Stomach (tissue), 8 donors: ENCODE measurements at regions not wholly inside any gene's neighbourhood (a gene's known extent, or its start where the extent isn't known, plus 50 kb on each side); places are given as distances from the start of the nearest gene placed in this dataset.

Source experiments
- DNase-seq, 2 donors: peaks; one replicate each; pipeline versions ENCODE4 v3.0.0 to v3.0.0-alpha.2; 2013 to 2019
- H3K27ac ChIP-seq, 5 donors: fragments of 200-600 bp in 4 of 5; sonication (generic) in 4 of 5; one replicate each; pipeline ENCODE4 v1.5.1; 2013 to 2019; ENCODE audit warnings: mild to moderate bottlenecking in 1 of 5, moderate library complexity in 1 of 5
- H3K27me3 ChIP-seq, 3 donors: fragments of 200-600 bp; sonication (generic); one replicate each; pipeline ENCODE4 v1.5.1; 2017 to 2019; ENCODE audit warnings: mixed run types in 1 of 3
- H3K36me3 ChIP-seq, 4 donors: fragments of 200-600 bp; sonication (generic); 1 replicate in 3 of 4; 2 replicates in 1 of 4; pipeline ENCODE4 v1.5.1; 2016 to 2019
- H3K4me1 ChIP-seq, 4 donors: fragments of 200-600 bp; sonication (generic); one replicate each; pipeline ENCODE4 v1.5.1; 2016 to 2019
- H3K4me3 ChIP-seq, 4 donors: fragments of 200-600 bp; sonication (generic) in 3 of 4; one replicate each; pipeline ENCODE4 v1.5.1; 2016 to 2019; ENCODE audit warnings: mild to moderate bottlenecking in 1 of 4
- H3K9me3 ChIP-seq, 4 donors: fragments of 200-600 bp; sonication (generic); one replicate each; pipeline ENCODE4 v1.5.1; 2016 to 2019
- CTCF ChIP-seq, 7 experiments: fragments of 450-650 bp in 4 of 7; fragments of 200-600 bp in 3 of 7; sonication (generic) in 3 of 7; IDR thresholded peaks; one replicate each; pipeline ENCODE4 v1.5.1; 2016 to 2019; ENCODE audit warnings: antibody characterized with exemption in 7 of 7, control low read depth in 2 of 7, mild to moderate bottlenecking in 1 of 7
- EP300 ChIP-seq: sonication (generic); formaldehyde crosslinking; IDR thresholded peaks from one replicate; pipeline ENCODE4 v1.6.1; 2017; ENCODE audit warnings: antibody characterized with exemption
- POLR2A ChIP-seq, 4 donors: fragments of 450-650 bp; IDR thresholded peaks; one replicate each; pipeline ENCODE4 v1.6.1; 2016; ENCODE audit warnings: antibody characterized with exemption in 4 of 4, control low read depth in 2 of 4, mild to moderate bottlenecking in 1 of 4, moderate library complexity in 1 of 4
- POLR2AphosphoS5 ChIP-seq, 3 donors: sonication (generic); formaldehyde crosslinking; IDR thresholded peaks; one replicate each; pipeline ENCODE4 v1.6.1; 2016; ENCODE audit warnings: antibody characterized with exemption in 3 of 3
- WGBS, 5 donors: extraction: QIAGEN DNeasy Blood & Tissue Kit in 3 of 5; methylation state at CpG; one replicate each; pipeline versions ENCODE4 v1.1.5 to v1.1.7; 2013 to 2018; 5-methylcytosine and 5-hydroxymethylcytosine counted together
- intact Hi-C: fragments of 100-400 bp; cut with DNase I; formaldehyde crosslinking; loops from one replicate; pipeline ENCODE4 v1.15.1; 2023; ENCODE audit warnings: low total_unique reads
- donor health status: healthy with polysubstance abuse.
- donor health status: Bipolar disorder and iron deficiency.
- donor health status: healthy.

- TF ChIP-seq CTCF (IDR thresholded peaks at IDR 0.05) (no peak), EP300 (no peak), POLR2A (IDR thresholded peaks at IDR 0.05) (no peak), POLR2AphosphoS5 (IDR thresholded peaks at IDR 0.05) (no peak)
Observed at GRCh38 chr20:59110607-59111006, 53.0 kb upstream of the ZNF831 start.

GRCh38 chr20:59105581-59105980, 58.0 kb upstream of the ZNF831 start:
- no peak for TF ChIP-seq POLR2AphosphoS5 (IDR thresholded peaks at IDR 0.05)
- TF ChIP-seq CTCF (IDR thresholded peaks at IDR 0.05), result no peak
- TF ChIP-seq POLR2A (IDR thresholded peaks at IDR 0.05), result no peak
- TF ChIP-seq EP300, result no peak

More at GRCh38 chr20:59110607-59111006, 53.0 kb upstream of the ZNF831 start:
- Histone ChIP-seq H3K9me3 (no peaks in the 10 kb centered on the region), H3K36me3 (no peaks in the 10 kb centered on the region), H3K4me3 (no peak overlapping the region), H3K27ac (no peak overlapping the region), H3K27me3 (no peaks in the 10 kb centered on the region), H3K4me1 (no peaks in the 10 kb centered on the region)
- intact Hi-C loops, result no loop called here
- 52 to 67% (median 60%) methylated on average over 1 of the region's 1 CpG for WGBS, 5 donors
- no peak for DNase-seq

GRCh38 chr20:59104831-59105230, 58.8 kb upstream of the ZNF831 start:
- DNase-seq, result no peak
- TF ChIP-seq POLR2A (IDR thresholded peaks at IDR 0.05), result no peak
- no peak for TF ChIP-seq CTCF (IDR thresholded peaks at IDR 0.05)
- no peak for TF ChIP-seq POLR2AphosphoS5 (IDR thresholded peaks at IDR 0.05)
- TF ChIP-seq EP300, result no peak
- H3K4me1 ChIP-seq, result no peaks in the 10 kb centered on the region
- intact Hi-C loops, result no loop called here
- H3K36me3 ChIP-seq, result no peaks in the 10 kb centered on the region
- no peak overlapping the region for H3K27ac ChIP-seq
- 63 to 88% (median 79%) methylated on average over 2 of the region's 2 CpGs for WGBS, 5 donors
- H3K4me3 ChIP-seq, result no peak overlapping the region
- H3K9me3 ChIP-seq, result no peaks in the 10 kb centered on the region
- no peaks in the 10 kb centered on the region for H3K27me3 ChIP-seq

More at GRCh38 chr20:59105581-59105980, 58.0 kb upstream of the ZNF831 start:
- no peak for DNase-seq
- H3K4me3 ChIP-seq, result no peak overlapping the region
- H3K36me3 ChIP-seq, result no peaks in the 10 kb centered on the region
- no peak overlapping the region for H3K27ac ChIP-seq
- no peaks in the 10 kb centered on the region for H3K9me3 ChIP-seq
- WGBS, 5 donors, result 63 to 79% (median 74%) methylated on average over 4 of the region's 4 CpGs
- no peaks in the 10 kb centered on the region for H3K4me1 ChIP-seq
- H3K27me3 ChIP-seq, result no peaks in the 10 kb centered on the region
- intact Hi-C loops, result no loop called here

GRCh38 chr20:59103573-59103972, 60.0 kb upstream of the ZNF831 start:
- Histone ChIP-seq H3K4me1 (no peaks in the 10 kb centered on the region), H3K9me3 (no peaks in the 10 kb centered on the region), H3K27ac (no peak overlapping the region), H3K4me3 (no peak overlapping the region), H3K27me3 (no peaks in the 10 kb centered on the region), H3K36me3 (no peaks in the 10 kb centered on the region)
- no peak for DNase-seq
- TF ChIP-seq POLR2A (IDR thresholded peaks at IDR 0.05) (no peak), EP300 (no peak), CTCF (IDR thresholded peaks at IDR 0.05) (no peak), POLR2AphosphoS5 (IDR thresholded peaks at IDR 0.05) (no peak)
- intact Hi-C loops, result no loop called here
- WGBS, 5 donors, result 0 to 97% (median 46%) methylated on average over 1 of the region's 1 CpG
